Cardiac fibroblast (primary cell): ENCODE measurements at regions not wholly inside any gene's neighbourhood (a gene's known extent, or its start where the extent isn't known, plus 50 kb on each side); places are given as distances from the start of the nearest gene placed in this dataset.

ENCODE experiments used
- DNase-seq, 2 donors: peaks; one replicate each; pipeline versions ENCODE4 v3.0.0 to v3.0.0-alpha.2; 2010; ENCODE audit warnings: low read depth in 2 of 2
- H3K4me3 ChIP-seq, 2 donors: replicated peaks in 1 of 2; 1 replicate in 1 of 2; 2 replicates in 1 of 2; pipeline ENCODE4 v1.5.1; 2011; ENCODE audit warnings: low read depth in 2 of 2, low read length in 2 of 2, mild to moderate bottlenecking in 2 of 2, moderate library complexity in 1 of 2
- CTCF ChIP-seq: IDR thresholded peaks from one replicate; pipeline ENCODE4 v1.5.1; 2011; ENCODE audit warnings: low read depth, mild to moderate bottlenecking, low read length, inconsistent platforms

- no peak overlapping the region for H3K4me3 ChIP-seq
- TF ChIP-seq CTCF = no peak
- DNase-seq = peak; percentile 17 to 58
Measured at GRCh38 chr3:99325402-99325801, 313.0 kb upstream of the COL8A1 start.

GRCh38 chr3:99324636-99325203, 313.7 kb upstream of the COL8A1 start:
- no peak for DNase-seq
- no peak overlapping the region for H3K4me3 ChIP-seq
- no peak for TF ChIP-seq CTCF

GRCh38 chr3:99323940-99324339, 314.5 kb upstream of the COL8A1 start:
- no peak for DNase-seq
- no peak for TF ChIP-seq CTCF
- no peak overlapping the region for H3K4me3 ChIP-seq

- H3K4me3 ChIP-seq = no peak overlapping the region
- no peak for TF ChIP-seq CTCF
- peak in 1 of 2 donors; percentile 73 for DNase-seq
Measured at GRCh38 chr3:99322551-99322950, 315.8 kb upstream of the COL8A1 start.

- no peak for DNase-seq
- no peak overlapping the region for H3K4me3 ChIP-seq
- TF ChIP-seq CTCF = no peak
Measured at GRCh38 chr3:99321261-99321660, 317.1 kb upstream of the COL8A1 start.

- no peak for TF ChIP-seq CTCF
- no peak overlapping the region for H3K4me3 ChIP-seq
- DNase-seq = peak; percentile 80 to 94
Measured at GRCh38 chr3:99319961-99320360, 318.4 kb upstream of the COL8A1 start.

GRCh38 chr3:99319450-99319849, 318.9 kb upstream of the COL8A1 start:
- DNase-seq = no peak
- H3K4me3 ChIP-seq = no peak overlapping the region
- TF ChIP-seq CTCF = no peak
